K562 (cell line): ENCODE measurements at regions not wholly inside any gene's neighbourhood (a gene's known extent, or its start where the extent isn't known, plus 50 kb on each side); places are given as distances from the start of the nearest gene placed in this dataset.

Source experiments
- GTF2F1 ChIP-seq: IDR thresholded peaks from 2 replicates; pipeline ENCODE4 v1.6.1; 2011; ENCODE audit warnings: low read depth, low read length, improper control_type of control experiment
- HNRNPLL ChIP-seq: fragments of 200-400 bp; formaldehyde crosslinking; IDR thresholded peaks from 2 replicates; pipeline ENCODE4 v1.6.1; 2017; ENCODE audit warnings: low read length, low read depth, mild to moderate bottlenecking; ENCODE audit not compliant: poor library complexity, severe bottlenecking
- NR2C2 ChIP-seq, 2 experiments: fragments of 200-800 bp in 1 of 2; sonication (Bioruptor generic) in 1 of 2; sonication (generic) in 1 of 2; formaldehyde crosslinking in 1 of 2; IDR thresholded peaks; 2 replicates each; pipeline versions ENCODE4 v1.6.1 to v1.8.0; 2016 to 2022; ENCODE audit warnings: mild to moderate bottlenecking in 1 of 2, missing compliant biosample characterization in 1 of 2, missing genetic modification characterization in 1 of 2, missing genetic modification reagents in 1 of 2
- SAFB2 ChIP-seq: fragments of 200-400 bp; formaldehyde crosslinking; IDR thresholded peaks from 2 replicates; pipeline ENCODE4 v1.6.1; 2018; ENCODE audit warnings: borderline replicate concordance, low read length, low read depth, moderate library complexity; ENCODE audit not compliant: severe bottlenecking
- ZBTB7A ChIP-seq: IDR thresholded peaks from 2 replicates; pipeline ENCODE4 v1.6.1; 2011; ENCODE audit warnings: low read depth, mild to moderate bottlenecking, low read length, moderate library complexity, borderline replicate concordance; ENCODE audit not compliant: control insufficient read depth
- ZZZ3 ChIP-seq: fragments of 450-650 bp; IDR thresholded peaks from 2 replicates; pipeline ENCODE4 v1.6.1; 2016; ENCODE audit warnings: antibody characterized with exemption, mild to moderate bottlenecking, moderate library complexity
- TF ChIP-seq, protein P1 (sequence below), 3 experiments: IDR thresholded peaks in 2 of 3; conservative IDR thresholded peaks in 1 of 3; 2 replicates each; pipeline ENCODE4 v1.5.1; 2011 to 2012; ENCODE audit warnings: low read length in 3 of 3, mild to moderate bottlenecking in 3 of 3, control low read depth in 2 of 3, improper control_type of control experiment in 1 of 3, inconsistent platforms in 1 of 3, low read depth in 1 of 3, mixed read lengths in 1 of 3, moderate library complexity in 1 of 3; ENCODE audit not compliant: insufficient read depth in 2 of 3

DNA sequence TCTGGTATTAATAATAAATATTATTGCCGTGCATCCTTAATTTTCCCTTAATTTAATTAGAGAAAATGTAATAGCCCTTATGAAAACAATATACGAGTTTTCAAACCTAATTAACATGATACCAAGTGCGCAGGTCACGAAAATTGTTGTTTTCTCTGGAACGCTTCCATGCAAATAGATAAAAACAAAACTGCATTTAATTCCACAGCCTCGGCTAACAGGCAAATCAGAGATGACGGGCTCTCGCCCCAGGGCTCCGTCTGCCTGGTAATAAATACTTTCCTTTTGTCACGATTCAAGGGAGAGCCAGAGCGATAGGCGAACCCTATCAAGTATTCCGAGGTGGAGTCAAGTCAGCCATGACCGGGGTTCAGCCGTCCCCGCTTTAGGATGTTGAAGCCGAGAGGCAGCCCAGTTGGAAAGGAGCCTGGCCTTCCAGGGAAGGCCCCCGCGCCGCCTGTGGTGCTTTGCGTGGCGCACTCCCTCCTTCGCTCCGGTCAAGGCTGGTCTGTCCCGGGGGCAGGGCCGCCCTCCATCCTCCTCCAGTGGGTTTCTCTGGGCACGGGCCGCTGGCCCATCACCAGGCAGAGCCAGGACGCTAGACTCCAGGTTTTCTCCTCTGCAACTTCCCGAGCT is 137.8 kb upstream of the GSC start:
- no peak for TF ChIP-seq SAFB2
- no peak for TF ChIP-seq ZBTB7A
- TF ChIP-seq NR2C2 (CRISPR knock-in tag; IDR thresholded peaks at IDR 0.05) = no peak
- no peak for TF ChIP-seq NR2C2 (tag; IDR thresholded peaks at IDR 0.05)
- TF ChIP-seq ZZZ3 = no peak
- TF ChIP-seq, protein P1, sequence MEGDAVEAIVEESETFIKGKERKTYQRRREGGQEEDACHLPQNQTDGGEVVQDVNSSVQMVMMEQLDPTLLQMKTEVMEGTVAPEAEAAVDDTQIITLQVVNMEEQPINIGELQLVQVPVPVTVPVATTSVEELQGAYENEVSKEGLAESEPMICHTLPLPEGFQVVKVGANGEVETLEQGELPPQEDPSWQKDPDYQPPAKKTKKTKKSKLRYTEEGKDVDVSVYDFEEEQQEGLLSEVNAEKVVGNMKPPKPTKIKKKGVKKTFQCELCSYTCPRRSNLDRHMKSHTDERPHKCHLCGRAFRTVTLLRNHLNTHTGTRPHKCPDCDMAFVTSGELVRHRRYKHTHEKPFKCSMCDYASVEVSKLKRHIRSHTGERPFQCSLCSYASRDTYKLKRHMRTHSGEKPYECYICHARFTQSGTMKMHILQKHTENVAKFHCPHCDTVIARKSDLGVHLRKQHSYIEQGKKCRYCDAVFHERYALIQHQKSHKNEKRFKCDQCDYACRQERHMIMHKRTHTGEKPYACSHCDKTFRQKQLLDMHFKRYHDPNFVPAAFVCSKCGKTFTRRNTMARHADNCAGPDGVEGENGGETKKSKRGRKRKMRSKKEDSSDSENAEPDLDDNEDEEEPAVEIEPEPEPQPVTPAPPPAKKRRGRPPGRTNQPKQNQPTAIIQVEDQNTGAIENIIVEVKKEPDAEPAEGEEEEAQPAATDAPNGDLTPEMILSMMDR (IDR thresholded peaks at IDR 0.05 in 2 of 3, conservative IDR thresholded peaks at IDR 0.05 in 1 of 3; ENCODE audit: insufficient read depth in 2 of 3, low read depth in 1 of 3, low read length in 3 of 3) = no peak
- TF ChIP-seq GTF2F1 = no peak
- no peak for TF ChIP-seq HNRNPLL
